Breast epithelium (tissue), 3 donors: ENCODE measurements at regions not wholly inside any gene's neighbourhood (a gene's known extent, or its start where the extent isn't known, plus 50 kb on each side); places are given as distances from the start of the nearest gene placed in this dataset.

Source experiments
- POLR2A ChIP-seq: fragments of 450-650 bp; IDR thresholded peaks from one replicate; pipeline ENCODE4 v1.6.1; 2016; ENCODE audit warnings: antibody characterized with exemption, mild to moderate bottlenecking, moderate library complexity
- POLR2AphosphoS5 ChIP-seq, 3 donors: sonication (generic); formaldehyde crosslinking; IDR thresholded peaks; one replicate each; pipeline ENCODE4 v1.6.1; 2017; ENCODE audit warnings: antibody characterized with exemption in 3 of 3
- TF ChIP-seq, protein P1 (sequence below), 3 donors: fragments of 450-650 bp; IDR thresholded peaks; one replicate each; pipeline ENCODE4 v1.5.1; 2016 to 2017; ENCODE audit warnings: antibody characterized with exemption in 3 of 3, mild to moderate bottlenecking in 3 of 3, moderate library complexity in 3 of 3

DNA sequence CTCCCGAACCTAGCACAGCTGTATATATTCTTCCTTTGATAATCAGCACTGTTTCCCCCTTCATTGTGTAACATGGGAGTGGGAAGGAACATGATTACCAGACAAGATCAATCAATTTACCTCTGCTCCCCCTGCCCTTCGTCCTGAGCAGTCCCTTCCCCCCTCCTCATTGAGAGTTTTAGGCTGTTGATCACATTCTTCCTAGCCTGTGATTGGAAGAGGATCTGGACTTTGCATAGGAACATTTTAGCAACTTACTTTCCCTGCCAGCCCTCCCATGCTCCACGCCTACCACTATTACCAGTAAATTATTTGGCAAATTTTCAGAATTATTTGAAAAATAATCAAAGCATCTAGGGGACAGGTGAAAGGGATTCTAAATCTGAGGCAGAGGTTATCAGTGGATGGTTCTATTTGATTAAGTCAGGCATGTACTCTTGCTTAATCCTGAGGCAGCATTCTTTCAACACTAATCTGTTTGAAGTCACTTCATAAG, 62.7 kb upstream of the ABCD3 start:
- TF ChIP-seq POLR2AphosphoS5 (IDR thresholded peaks at IDR 0.05) (no peak), POLR2A (no peak)
- TF ChIP-seq, protein P1, sequence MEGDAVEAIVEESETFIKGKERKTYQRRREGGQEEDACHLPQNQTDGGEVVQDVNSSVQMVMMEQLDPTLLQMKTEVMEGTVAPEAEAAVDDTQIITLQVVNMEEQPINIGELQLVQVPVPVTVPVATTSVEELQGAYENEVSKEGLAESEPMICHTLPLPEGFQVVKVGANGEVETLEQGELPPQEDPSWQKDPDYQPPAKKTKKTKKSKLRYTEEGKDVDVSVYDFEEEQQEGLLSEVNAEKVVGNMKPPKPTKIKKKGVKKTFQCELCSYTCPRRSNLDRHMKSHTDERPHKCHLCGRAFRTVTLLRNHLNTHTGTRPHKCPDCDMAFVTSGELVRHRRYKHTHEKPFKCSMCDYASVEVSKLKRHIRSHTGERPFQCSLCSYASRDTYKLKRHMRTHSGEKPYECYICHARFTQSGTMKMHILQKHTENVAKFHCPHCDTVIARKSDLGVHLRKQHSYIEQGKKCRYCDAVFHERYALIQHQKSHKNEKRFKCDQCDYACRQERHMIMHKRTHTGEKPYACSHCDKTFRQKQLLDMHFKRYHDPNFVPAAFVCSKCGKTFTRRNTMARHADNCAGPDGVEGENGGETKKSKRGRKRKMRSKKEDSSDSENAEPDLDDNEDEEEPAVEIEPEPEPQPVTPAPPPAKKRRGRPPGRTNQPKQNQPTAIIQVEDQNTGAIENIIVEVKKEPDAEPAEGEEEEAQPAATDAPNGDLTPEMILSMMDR (IDR thresholded peaks at IDR 0.05): no peak
